Muscle layer of duodenum (tissue), 2 donors: ENCODE measurements at regions not wholly inside any gene's neighbourhood (a gene's known extent, or its start where the extent isn't known, plus 50 kb on each side); places are given as distances from the start of the nearest gene placed in this dataset.

Source experiments
- H3K27ac ChIP-seq: one replicate; pipeline ENCODE4 v1.7.0; 2013; ENCODE audit warnings: mild to moderate bottlenecking, low read length
- H3K27me3 ChIP-seq: one replicate; pipeline ENCODE4 v1.7.0; 2013; ENCODE audit warnings: low read depth, mild to moderate bottlenecking, control low read depth, low read length
- H3K36me3 ChIP-seq, 2 donors: one replicate each; pipeline ENCODE4 v1.7.0; 2013; ENCODE audit warnings: low read length in 2 of 2, control low read depth in 1 of 2, mild to moderate bottlenecking in 1 of 2; ENCODE audit not compliant: insufficient read depth in 2 of 2, control insufficient read depth in 1 of 2
- H3K4me1 ChIP-seq, 2 donors: one replicate each; pipeline ENCODE4 v1.7.0; 2013; ENCODE audit warnings: low read length in 2 of 2, mild to moderate bottlenecking in 2 of 2, control low read depth in 1 of 2, moderate library complexity in 1 of 2; ENCODE audit not compliant: insufficient read depth in 2 of 2, control insufficient read depth in 1 of 2
- H3K4me3 ChIP-seq, 2 donors: one replicate each; pipeline ENCODE4 v1.7.0; 2013; ENCODE audit warnings: low read length in 2 of 2, low read depth in 1 of 2, mild to moderate bottlenecking in 1 of 2
- H3K9me3 ChIP-seq, 2 donors: one replicate each; pipeline ENCODE4 v1.7.0; 2013; ENCODE audit warnings: low read length in 2 of 2, control low read depth in 1 of 2, mild to moderate bottlenecking in 1 of 2; ENCODE audit not compliant: control insufficient read depth in 1 of 2
- donor health status: healthy.

DNA sequence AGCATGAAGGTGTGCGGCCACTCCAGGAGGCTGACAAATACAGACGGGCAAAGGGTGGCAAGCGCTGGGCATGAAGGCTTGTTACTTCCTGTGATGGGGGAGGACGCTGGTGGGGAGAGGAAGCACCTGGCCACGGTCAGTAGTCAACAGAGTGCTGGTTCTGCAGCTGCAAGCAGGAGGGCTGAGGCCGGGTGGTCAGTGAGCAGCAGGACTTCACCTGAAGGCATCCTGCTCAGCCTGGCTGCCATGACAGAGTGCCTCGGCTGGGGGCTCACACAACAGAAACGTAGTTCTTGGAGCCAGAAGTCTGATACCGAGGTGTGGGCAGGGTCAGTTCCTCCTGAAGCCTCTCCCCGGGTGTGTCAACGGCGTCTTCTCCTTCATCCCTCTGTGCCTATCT lies 118.6 kb upstream of the IRX4 start:
- Histone ChIP-seq H3K4me3 (no peak overlapping the region), H3K9me3 (no peaks in the 10 kb centered on the region), H3K27ac (no peak overlapping the region), H3K4me1 (no peaks in the 10 kb centered on the region), H3K36me3 (no peaks in the 10 kb centered on the region), H3K27me3 (no peaks in the 10 kb centered on the region)

DNA sequence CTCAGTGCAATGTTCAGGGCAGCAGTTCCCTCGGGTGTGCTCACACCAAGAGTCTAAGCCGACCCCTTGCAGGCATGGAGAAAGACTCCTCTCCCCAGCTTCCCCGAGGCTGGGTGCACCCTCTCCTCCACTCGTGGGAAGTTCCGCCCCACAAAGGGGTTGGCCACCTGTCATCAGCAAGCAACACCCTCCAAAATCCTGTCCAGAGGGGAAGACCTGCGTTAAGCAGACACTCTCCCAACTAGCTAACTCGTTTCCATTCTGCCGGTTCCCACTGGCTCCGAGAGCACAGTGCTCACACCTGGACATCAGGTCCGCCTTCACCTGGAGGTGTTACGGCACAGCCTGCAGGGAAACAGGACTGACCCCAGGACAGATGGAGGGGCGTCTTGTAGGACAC lies 117.9 kb upstream of the IRX4 start:
- Histone ChIP-seq H3K9me3 (no peaks in the 10 kb centered on the region), H3K27me3 (no peaks in the 10 kb centered on the region), H3K4me1 (no peaks in the 10 kb centered on the region), H3K27ac (no peak overlapping the region), H3K4me3 (no peak overlapping the region), H3K36me3 (no peaks in the 10 kb centered on the region)

DNA sequence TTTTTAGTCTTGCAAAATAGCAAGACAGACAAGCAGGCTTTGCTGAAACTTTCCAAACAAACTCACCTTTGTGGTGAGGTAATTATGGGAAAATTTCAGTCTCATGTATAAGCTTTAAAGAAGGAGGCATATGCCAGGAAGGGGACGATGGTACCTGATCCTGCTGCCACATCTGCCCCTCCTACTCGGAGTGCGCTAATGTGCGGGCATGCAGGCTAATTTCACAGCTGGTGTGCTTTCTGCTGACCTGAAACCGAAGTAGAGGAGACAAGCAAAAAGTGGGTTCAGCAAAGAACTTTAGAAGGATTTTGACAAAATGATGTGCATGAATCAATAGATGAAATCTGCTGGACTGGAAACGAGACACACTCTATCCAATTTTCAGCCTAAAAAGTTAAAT lies 117.1 kb upstream of the IRX4 start:
- Histone ChIP-seq H3K27me3 (no peaks in the 10 kb centered on the region), H3K4me1 (no peaks in the 10 kb centered on the region), H3K4me3 (no peak overlapping the region), H3K9me3 (no peaks in the 10 kb centered on the region), H3K36me3 (no peaks in the 10 kb centered on the region), H3K27ac (no peak overlapping the region)

DNA sequence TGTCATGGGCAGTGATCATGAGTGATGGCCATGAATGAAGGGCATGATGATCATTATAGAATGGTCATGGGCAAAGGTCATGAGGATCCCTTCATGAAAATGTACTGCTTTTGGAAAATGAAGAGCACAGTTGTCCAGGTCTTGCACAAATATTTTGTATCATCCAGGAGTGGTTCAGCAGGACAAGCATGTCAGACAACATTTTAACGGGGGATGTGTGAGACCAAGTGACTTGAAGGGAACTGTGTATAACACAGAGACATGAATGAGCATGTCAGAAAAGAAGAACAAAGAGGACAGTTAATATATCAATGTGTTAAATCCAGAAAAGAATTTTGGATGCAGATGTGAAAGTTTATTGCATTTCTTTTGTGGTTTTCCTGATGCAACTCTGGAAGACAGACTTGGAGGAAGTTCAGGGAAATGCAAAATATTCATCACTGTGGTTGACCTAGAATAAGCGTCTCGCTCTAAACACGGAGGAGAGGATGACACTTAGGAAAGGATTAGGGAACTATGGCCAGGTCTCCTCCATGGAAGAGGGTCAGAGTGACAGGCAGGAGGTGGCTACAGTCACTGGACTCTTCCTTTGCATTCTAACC lies 116.1 kb upstream of the IRX4 start:
- no peaks in the 10 kb centered on the region for H3K9me3 ChIP-seq
- no peaks in the 10 kb centered on the region for H3K4me1 ChIP-seq
- no peaks in the 10 kb centered on the region for H3K27me3 ChIP-seq
- H3K36me3 ChIP-seq, result no peaks in the 10 kb centered on the region
- no peak overlapping the region for H3K27ac ChIP-seq
- no peak overlapping the region for H3K4me3 ChIP-seq

DNA sequence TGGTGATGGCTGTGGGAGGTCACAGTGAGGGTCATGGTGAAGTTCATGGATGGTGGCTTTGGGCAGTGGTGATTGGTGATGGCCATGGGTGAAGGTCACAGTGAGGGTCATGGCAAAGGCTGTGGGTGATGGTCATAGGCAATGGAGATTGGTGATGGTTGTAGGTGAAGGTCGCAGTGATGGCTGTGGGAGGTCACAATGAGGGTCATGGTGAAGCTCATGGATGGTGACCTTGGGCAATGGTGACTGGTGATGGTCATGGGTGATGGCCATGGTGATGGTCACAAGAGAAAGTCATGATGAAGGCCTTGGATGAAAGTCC lies 115.6 kb upstream of the IRX4 start:
- Histone ChIP-seq H3K4me1 (no peaks in the 10 kb centered on the region), H3K27me3 (no peaks in the 10 kb centered on the region), H3K36me3 (no peaks in the 10 kb centered on the region), H3K4me3 (no peak overlapping the region), H3K9me3 (no peaks in the 10 kb centered on the region), H3K27ac (no peak overlapping the region)

DNA sequence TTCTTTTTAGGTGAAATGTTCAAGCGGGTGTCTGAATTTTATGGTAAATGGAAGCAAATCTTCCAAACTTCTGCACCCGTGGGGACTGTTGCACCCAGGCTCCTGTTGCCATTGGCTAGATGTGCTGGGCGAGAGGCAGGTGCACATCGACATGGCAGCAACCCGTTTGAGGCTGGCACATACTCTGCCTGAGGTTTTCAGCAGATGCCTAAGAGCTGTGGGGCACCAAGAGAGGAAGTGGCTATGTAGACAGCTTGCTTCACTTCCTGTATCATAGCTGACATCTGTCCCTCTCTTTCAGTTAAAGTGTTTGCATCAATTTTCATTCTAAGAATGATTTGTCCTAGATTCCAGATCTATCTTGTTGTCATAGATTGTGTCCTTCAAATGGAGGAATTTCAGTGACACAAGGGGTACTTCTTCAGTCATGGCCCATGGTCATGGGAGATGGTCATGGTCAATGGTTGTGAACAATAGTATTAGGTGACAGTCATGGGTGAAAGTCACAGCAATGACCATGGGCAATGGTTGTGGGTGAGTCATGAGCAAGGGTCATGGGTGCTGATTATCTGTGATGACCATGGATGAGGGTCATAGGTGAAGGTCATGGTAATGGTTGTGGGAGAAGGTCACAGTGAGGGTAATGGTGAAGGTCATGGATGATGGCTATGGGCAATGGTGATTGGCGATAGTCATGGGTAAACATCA lies 115.1 kb upstream of the IRX4 start:
- no peak overlapping the region for H3K4me3 ChIP-seq
- H3K4me1 ChIP-seq, result no peaks in the 10 kb centered on the region
- H3K27ac ChIP-seq, result no peak overlapping the region
- H3K36me3 ChIP-seq, result no peaks in the 10 kb centered on the region
- no peaks in the 10 kb centered on the region for H3K27me3 ChIP-seq
- H3K9me3 ChIP-seq, result peaks cover 0 to 2% of the 10 kb centered on the region in 2 donors

DNA sequence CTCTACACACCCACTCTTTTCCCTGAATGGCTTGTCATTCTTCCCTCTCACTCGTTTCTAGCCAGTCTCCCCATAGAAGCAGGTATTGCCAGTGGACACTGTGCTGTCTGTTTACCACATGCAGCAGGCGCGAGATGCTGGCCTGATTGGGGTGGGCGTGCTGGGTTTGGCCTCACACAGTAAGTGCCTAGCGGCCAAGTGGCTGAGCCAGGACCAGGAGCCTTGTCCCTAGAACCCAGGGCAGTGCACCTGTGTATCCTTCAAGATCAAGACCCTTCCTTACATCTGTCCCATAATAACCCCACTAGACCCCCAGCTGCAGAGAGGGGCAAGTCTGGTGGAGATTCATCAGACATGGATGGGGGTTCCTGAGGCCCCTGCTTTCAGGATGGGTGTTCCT lies 112.8 kb upstream of the IRX4 start:
- no peak overlapping the region for H3K4me3 ChIP-seq
- no peaks in the 10 kb centered on the region for H3K36me3 ChIP-seq
- no peaks in the 10 kb centered on the region for H3K4me1 ChIP-seq
- H3K27ac ChIP-seq, result no peak overlapping the region
- no peaks in the 10 kb centered on the region for H3K27me3 ChIP-seq
- H3K9me3 ChIP-seq, result peaks cover 0 to 5% of the 10 kb centered on the region in 2 donors

DNA sequence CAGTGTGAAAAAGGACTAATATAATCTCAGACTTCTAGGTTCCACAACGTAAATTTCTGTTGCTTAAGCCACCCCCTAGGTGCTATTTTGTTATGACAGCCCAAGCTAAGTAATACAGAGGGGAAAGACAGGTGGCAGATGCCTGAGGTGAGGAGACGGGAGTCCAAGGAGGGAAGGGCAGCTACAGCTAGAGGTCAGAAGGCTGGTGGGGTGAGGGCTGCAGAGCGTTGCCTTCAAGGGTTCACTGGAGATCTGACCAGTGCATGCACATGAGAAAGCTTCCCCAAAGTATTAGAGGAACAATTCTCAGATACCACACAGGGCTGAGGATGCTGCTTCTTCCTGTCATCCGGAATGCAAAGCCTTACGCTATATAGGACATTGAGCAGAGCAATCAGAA lies 104.7 kb upstream of the IRX4 start:
- Histone ChIP-seq H3K36me3 (no peaks in the 10 kb centered on the region), H3K27ac (no peak overlapping the region)

DNA sequence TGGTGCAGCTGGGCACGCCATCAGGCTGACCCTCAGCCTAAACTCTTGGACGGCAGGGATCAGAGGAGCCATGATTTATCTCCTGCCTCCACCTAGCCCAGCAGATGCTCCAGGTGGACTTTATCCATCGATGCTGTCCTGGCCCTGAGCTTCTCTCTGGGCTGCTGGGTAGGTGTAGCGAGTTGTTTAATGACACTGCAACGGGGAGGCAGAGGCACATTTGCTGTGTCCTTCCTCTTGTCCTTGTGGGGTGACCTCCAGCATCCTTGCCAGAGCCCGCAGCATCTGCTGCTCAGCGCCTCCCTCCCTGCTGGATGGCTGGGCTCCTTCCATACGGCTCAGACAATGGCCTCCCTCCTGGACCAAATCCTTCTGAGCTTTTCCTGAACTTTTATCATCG lies 103.1 kb upstream of the IRX4 start:
- H3K27me3 ChIP-seq, result no peaks in the 10 kb centered on the region
- H3K4me1 ChIP-seq, result no peaks in the 10 kb centered on the region
- H3K9me3 ChIP-seq, result peaks cover 3% of the 10 kb centered on the region in 2 donors
- no peak overlapping the region for H3K4me3 ChIP-seq
- H3K27ac ChIP-seq, result no peak overlapping the region
- H3K36me3 ChIP-seq, result no peaks in the 10 kb centered on the region

More for the DNA sequence above, 104.7 kb upstream of the IRX4 start:
- peaks cover 3% of the 10 kb centered on the region in 2 donors for H3K9me3 ChIP-seq
- no peaks in the 10 kb centered on the region for H3K4me1 ChIP-seq
- H3K4me3 ChIP-seq, result no peak overlapping the region
- H3K27me3 ChIP-seq, result no peaks in the 10 kb centered on the region

DNA sequence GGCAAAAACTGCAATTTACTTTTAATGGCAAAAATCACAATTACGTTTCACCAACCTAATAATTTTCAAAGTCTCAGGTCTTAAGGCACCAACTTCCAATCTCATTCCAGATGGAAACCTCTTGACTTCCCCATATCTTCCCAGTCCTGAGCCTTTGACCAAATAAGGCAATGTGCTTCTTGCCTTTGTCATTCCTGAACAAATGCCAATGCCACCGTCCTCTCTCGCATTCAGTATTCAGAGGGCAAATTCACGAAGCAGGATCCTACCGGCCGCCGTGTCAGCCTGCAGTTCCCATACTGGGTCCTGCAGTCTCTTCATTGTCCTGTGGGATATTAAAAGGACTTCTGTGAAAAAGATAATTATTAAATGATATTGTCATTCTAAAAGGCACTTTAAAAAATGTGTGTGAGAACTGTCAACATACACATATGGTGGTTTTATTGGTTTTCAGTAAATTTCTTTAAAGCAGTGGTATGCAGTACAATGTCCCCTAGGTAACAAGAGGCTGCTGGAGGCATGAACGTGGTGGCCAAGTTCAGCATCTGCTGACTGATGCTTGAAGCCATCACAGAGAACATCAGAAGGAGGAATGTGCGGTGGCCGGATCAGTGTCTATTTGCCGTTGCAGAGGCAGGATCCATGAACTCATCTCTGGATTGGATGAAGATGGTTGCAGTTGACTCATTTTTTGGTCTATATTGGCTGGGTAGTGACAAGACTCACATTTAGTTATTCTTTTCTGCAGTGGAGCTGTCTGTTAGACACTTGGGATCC lies 101.4 kb upstream of the IRX4 start:
- peaks cover 0 to 3% of the 10 kb centered on the region in 2 donors for H3K9me3 ChIP-seq
- H3K27me3 ChIP-seq, result no peaks in the 10 kb centered on the region
- no peaks in the 10 kb centered on the region for H3K4me1 ChIP-seq
- H3K27ac ChIP-seq, result no peak overlapping the region
- H3K4me3 ChIP-seq, result no peak overlapping the region
- no peaks in the 10 kb centered on the region for H3K36me3 ChIP-seq

DNA sequence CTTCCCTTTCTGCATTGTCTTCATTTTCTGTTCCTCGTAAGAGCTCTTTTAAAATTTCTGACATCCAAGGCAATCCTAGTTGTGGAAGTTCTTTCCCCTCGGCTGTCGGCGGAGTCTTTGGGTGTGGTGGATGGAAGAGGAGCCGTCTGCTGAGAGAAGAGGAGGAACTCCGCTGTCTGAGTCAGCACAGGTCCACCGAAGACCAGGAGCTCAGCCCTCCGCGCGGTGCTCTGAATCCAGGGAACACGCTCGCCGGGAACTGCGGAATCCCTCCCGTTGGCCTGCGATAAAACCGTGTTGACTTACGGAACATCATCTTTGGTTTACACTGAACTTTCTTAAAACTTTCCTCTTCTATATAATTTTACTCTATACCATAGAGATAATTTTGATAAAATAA lies 100.7 kb upstream of the IRX4 start:
- Histone ChIP-seq H3K9me3 (peaks cover 0 to 3% of the 10 kb centered on the region in 2 donors), H3K4me1 (no peaks in the 10 kb centered on the region), H3K27ac (no peak overlapping the region), H3K36me3 (no peaks in the 10 kb centered on the region), H3K27me3 (no peaks in the 10 kb centered on the region), H3K4me3 (no peak overlapping the region)
